ENCODE measurements at regions not wholly inside any gene's neighbourhood (a gene's known extent, or its start where the extent isn't known, plus 50 kb on each side); places are given as distances from the start of the nearest gene placed in this dataset.

- Histone ChIP-seq H3K27ac (ENCODE audit: low read depth in 1 of 2, low read length in 1 of 2) (peak overlapping the region in 1 of 2 donors; percentile 81), H3K36me3 (ENCODE audit: control insufficient read depth in 2 of 2, insufficient read depth in 2 of 2, low read length in 1 of 2) (no peaks in the 10 kb centered on the region), H3K9me3 (ENCODE audit: control insufficient read depth in 2 of 2, insufficient read depth in 1 of 2, low read length in 1 of 2) (no peaks in the 10 kb centered on the region), H3K4me3 (ENCODE audit: low read length in 2 of 2) (no peak overlapping the region), H3K27me3 (ENCODE audit: control insufficient read depth in 2 of 2, insufficient read depth in 1 of 2, low read length in 1 of 2) (no peaks in the 10 kb centered on the region), H3K4me1 (ENCODE audit: control insufficient read depth in 2 of 2, insufficient read depth in 2 of 2, low read length in 2 of 2) (peaks cover 23 to 31% of the 10 kb centered on the region in 2 donors)
- peak in 4 of 9 donors; percentile 21 to 59 (median 30) for DNase-seq (ENCODE audit: low read depth in 6 of 9, low spot score in 9 of 9)
- over 99% methylated on average over 2 of the region's 2 CpGs for WGBS
These were observed 383.6 kb downstream of the TTLL7 start for GRCh38 chr1:83615370-83615769.

GRCh38 chr1:83606416-83606955 lies 392.4 kb downstream of the TTLL7 start:
- 93% methylated on average over 4 of the region's 4 CpGs for WGBS
- no peak overlapping the region for H3K27ac ChIP-seq (ENCODE audit: low read depth in 1 of 2, low read length in 1 of 2)
- no peaks in the 10 kb centered on the region for H3K9me3 ChIP-seq (ENCODE audit: control insufficient read depth in 2 of 2, insufficient read depth in 1 of 2, low read length in 1 of 2)
- no peaks in the 10 kb centered on the region for H3K36me3 ChIP-seq (ENCODE audit: control insufficient read depth in 2 of 2, insufficient read depth in 2 of 2, low read length in 1 of 2)
- H3K27me3 ChIP-seq (ENCODE audit: control insufficient read depth in 2 of 2, insufficient read depth in 1 of 2, low read length in 1 of 2), result no peaks in the 10 kb centered on the region
- H3K4me3 ChIP-seq (ENCODE audit: low read length in 2 of 2), result no peak overlapping the region
- no peak for DNase-seq (ENCODE audit: low read depth in 6 of 9, low spot score in 9 of 9)
- H3K4me1 ChIP-seq (ENCODE audit: control insufficient read depth in 2 of 2, insufficient read depth in 2 of 2, low read length in 2 of 2), result no peaks in the 10 kb centered on the region

- Histone ChIP-seq H3K27ac (ENCODE audit: low read depth in 1 of 2, low read length in 1 of 2) (no peak overlapping the region), H3K4me3 (ENCODE audit: low read length in 2 of 2) (no peak overlapping the region), H3K36me3 (ENCODE audit: control insufficient read depth in 2 of 2, insufficient read depth in 2 of 2, low read length in 1 of 2) (no peaks in the 10 kb centered on the region), H3K9me3 (ENCODE audit: control insufficient read depth in 2 of 2, insufficient read depth in 1 of 2, low read length in 1 of 2) (peaks cover 0 to 4% of the 10 kb centered on the region in 2 donors), H3K27me3 (ENCODE audit: control insufficient read depth in 2 of 2, insufficient read depth in 1 of 2, low read length in 1 of 2) (no peaks in the 10 kb centered on the region), H3K4me1 (ENCODE audit: control insufficient read depth in 2 of 2, insufficient read depth in 2 of 2, low read length in 2 of 2) (peaks cover 0 to 11% of the 10 kb centered on the region in 2 donors)
- DNase-seq (ENCODE audit: low read depth in 6 of 9, low spot score in 9 of 9), result no peak
- 91% methylated on average over 1 of the region's 1 CpG for WGBS
These were observed 402.6 kb downstream of the TTLL7 start for GRCh38 chr1:83596331-83596730.

- WGBS, result 87% methylated on average over 1 of the region's 1 CpG
These were observed 405.9 kb downstream of the TTLL7 start for GRCh38 chr1:83593073-83593472.

DNA sequence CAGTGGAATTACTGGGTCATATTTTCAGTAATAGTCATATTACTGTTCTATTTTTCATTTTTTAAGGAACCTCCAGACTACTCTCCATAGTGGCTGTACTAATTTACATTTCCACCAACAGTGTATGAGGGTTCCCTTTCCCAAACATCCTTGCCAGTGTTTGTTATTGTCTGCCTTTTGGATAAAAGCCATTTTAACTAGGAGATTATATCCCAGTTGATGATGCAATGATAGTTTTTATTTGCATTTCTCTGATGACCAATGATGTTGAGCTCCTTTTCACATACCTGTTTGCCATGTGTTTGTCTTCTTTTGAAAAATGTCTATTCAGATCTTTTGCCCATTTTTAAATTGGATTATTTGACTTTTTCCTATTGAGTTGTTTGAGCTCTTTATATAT lies 410.8 kb downstream of the TTLL7 start:
- Histone ChIP-seq H3K4me1 (ENCODE audit: control insufficient read depth in 2 of 2, insufficient read depth in 2 of 2, low read length in 2 of 2) (peaks cover 0 to under 1% of the 10 kb centered on the region in 2 donors), H3K27ac (ENCODE audit: low read depth in 1 of 2, low read length in 1 of 2) (no peak overlapping the region), H3K9me3 (ENCODE audit: control insufficient read depth in 2 of 2, insufficient read depth in 1 of 2, low read length in 1 of 2) (peaks cover 0 to 5% of the 10 kb centered on the region in 2 donors), H3K36me3 (ENCODE audit: control insufficient read depth in 2 of 2, insufficient read depth in 2 of 2, low read length in 1 of 2) (no peaks in the 10 kb centered on the region), H3K4me3 (ENCODE audit: low read length in 2 of 2) (no peak overlapping the region), H3K27me3 (ENCODE audit: control insufficient read depth in 2 of 2, insufficient read depth in 1 of 2, low read length in 1 of 2) (no peaks in the 10 kb centered on the region)
- DNase-seq (ENCODE audit: low read depth in 6 of 9, low spot score in 9 of 9), result no peak

More at GRCh38 chr1:83593073-83593472, 405.9 kb downstream of the TTLL7 start:
- Histone ChIP-seq H3K27ac (ENCODE audit: low read depth in 1 of 2, low read length in 1 of 2) (no peak overlapping the region), H3K36me3 (ENCODE audit: control insufficient read depth in 2 of 2, insufficient read depth in 2 of 2, low read length in 1 of 2) (no peaks in the 10 kb centered on the region), H3K27me3 (ENCODE audit: control insufficient read depth in 2 of 2, insufficient read depth in 1 of 2, low read length in 1 of 2) (no peaks in the 10 kb centered on the region), H3K4me1 (ENCODE audit: control insufficient read depth in 2 of 2, insufficient read depth in 2 of 2, low read length in 2 of 2) (peaks cover 0 to 11% of the 10 kb centered on the region in 2 donors), H3K9me3 (ENCODE audit: control insufficient read depth in 2 of 2, insufficient read depth in 1 of 2, low read length in 1 of 2) (no peaks in the 10 kb centered on the region), H3K4me3 (ENCODE audit: low read length in 2 of 2) (no peak overlapping the region)
- DNase-seq (ENCODE audit: low read depth in 6 of 9, low spot score in 9 of 9), result peak in 4 of 9 donors; percentile 11 to 54 (median 18)

GRCh38 chr1:83583351-83584014 lies 415.4 kb downstream of the TTLL7 start:
- no peaks in the 10 kb centered on the region for H3K4me1 ChIP-seq (ENCODE audit: control insufficient read depth in 2 of 2, insufficient read depth in 2 of 2, low read length in 2 of 2)
- 91% methylated on average over 4 of the region's 4 CpGs for WGBS
- no peaks in the 10 kb centered on the region for H3K36me3 ChIP-seq (ENCODE audit: control insufficient read depth in 2 of 2, insufficient read depth in 2 of 2, low read length in 1 of 2)
- no peak overlapping the region for H3K4me3 ChIP-seq (ENCODE audit: low read length in 2 of 2)
- no peaks in the 10 kb centered on the region for H3K27me3 ChIP-seq (ENCODE audit: control insufficient read depth in 2 of 2, insufficient read depth in 1 of 2, low read length in 1 of 2)
- peaks cover 0 to 21% of the 10 kb centered on the region in 2 donors for H3K9me3 ChIP-seq (ENCODE audit: control insufficient read depth in 2 of 2, insufficient read depth in 1 of 2, low read length in 1 of 2)
- DNase-seq (ENCODE audit: low read depth in 6 of 9, low spot score in 9 of 9), result peak in 5 of 9 donors; percentile 9 to 55 (median 33)
- no peak overlapping the region for H3K27ac ChIP-seq (ENCODE audit: low read depth in 1 of 2, low read length in 1 of 2)

DNA sequence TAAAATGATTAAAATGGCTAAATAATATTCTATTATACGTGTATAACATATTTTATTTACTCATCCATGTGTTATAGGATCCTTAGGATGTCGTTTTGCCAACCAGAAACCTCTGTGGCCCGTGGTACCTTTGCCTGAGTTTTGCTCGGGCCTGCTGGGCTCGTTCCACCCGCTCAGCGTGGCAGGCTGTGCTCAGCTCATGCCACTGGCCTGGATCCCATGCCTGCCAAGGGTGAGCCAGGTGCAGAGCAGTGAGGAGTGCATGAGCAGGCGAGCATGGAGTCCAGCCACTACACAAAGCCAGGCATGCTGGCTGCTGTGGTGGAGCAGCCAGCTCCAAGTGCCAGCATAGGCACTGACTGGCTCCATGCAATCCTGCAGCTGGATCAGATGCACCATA lies 417.2 kb downstream of the TTLL7 start:
- Histone ChIP-seq H3K27ac (ENCODE audit: low read depth in 1 of 2, low read length in 1 of 2) (no peak overlapping the region), H3K4me3 (ENCODE audit: low read length in 2 of 2) (no peak overlapping the region), H3K27me3 (ENCODE audit: control insufficient read depth in 2 of 2, insufficient read depth in 1 of 2, low read length in 1 of 2) (no peaks in the 10 kb centered on the region), H3K36me3 (ENCODE audit: control insufficient read depth in 2 of 2, insufficient read depth in 2 of 2, low read length in 1 of 2) (no peaks in the 10 kb centered on the region), H3K4me1 (ENCODE audit: control insufficient read depth in 2 of 2, insufficient read depth in 2 of 2, low read length in 2 of 2) (no peaks in the 10 kb centered on the region), H3K9me3 (ENCODE audit: control insufficient read depth in 2 of 2, insufficient read depth in 1 of 2, low read length in 1 of 2) (peaks cover 0 to 21% of the 10 kb centered on the region in 2 donors)
- WGBS, result 97% methylated on average over 8 of the region's 8 CpGs
- no peak for DNase-seq (ENCODE audit: low read depth in 6 of 9, low spot score in 9 of 9)

DNA sequence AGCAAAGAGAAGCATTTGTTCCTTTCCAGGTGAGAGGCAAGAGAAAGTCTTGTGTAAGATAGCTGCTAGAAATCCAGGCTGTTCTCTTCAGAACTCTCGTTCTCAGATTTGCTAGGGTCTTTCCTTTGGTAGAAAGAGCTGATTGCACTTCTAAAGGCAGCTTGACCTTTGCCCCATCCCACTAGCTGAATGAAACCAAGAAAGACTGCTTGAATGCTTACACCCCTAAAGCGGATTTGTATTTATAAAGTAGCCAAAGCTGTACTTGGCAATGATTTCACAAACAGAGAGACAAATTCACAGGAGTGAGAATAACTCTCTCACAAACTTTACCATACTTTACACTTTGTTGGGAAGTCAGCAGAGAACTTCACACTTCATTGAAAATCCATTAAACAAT lies 424.1 kb downstream of the TTLL7 start:
- DNase-seq (ENCODE audit: low read depth in 6 of 9, low spot score in 9 of 9), result no peak
- Histone ChIP-seq H3K4me3 (ENCODE audit: low read length in 2 of 2) (no peak overlapping the region), H3K9me3 (ENCODE audit: control insufficient read depth in 2 of 2, insufficient read depth in 1 of 2, low read length in 1 of 2) (no peaks in the 10 kb centered on the region), H3K4me1 (ENCODE audit: control insufficient read depth in 2 of 2, insufficient read depth in 2 of 2, low read length in 2 of 2) (no peaks in the 10 kb centered on the region), H3K27ac (ENCODE audit: low read depth in 1 of 2, low read length in 1 of 2) (no peak overlapping the region), H3K27me3 (ENCODE audit: control insufficient read depth in 2 of 2, insufficient read depth in 1 of 2, low read length in 1 of 2) (no peaks in the 10 kb centered on the region), H3K36me3 (ENCODE audit: control insufficient read depth in 2 of 2, insufficient read depth in 2 of 2, low read length in 1 of 2) (no peaks in the 10 kb centered on the region)
- 96% methylated on average over 2 of the region's 2 CpGs for WGBS

- H3K36me3 ChIP-seq (ENCODE audit: control insufficient read depth in 2 of 2, insufficient read depth in 2 of 2, low read length in 1 of 2), result no peaks in the 10 kb centered on the region
- H3K27me3 ChIP-seq (ENCODE audit: control insufficient read depth in 2 of 2, insufficient read depth in 1 of 2, low read length in 1 of 2), result no peaks in the 10 kb centered on the region
- no peaks in the 10 kb centered on the region for H3K9me3 ChIP-seq (ENCODE audit: control insufficient read depth in 2 of 2, insufficient read depth in 1 of 2, low read length in 1 of 2)
- H3K27ac ChIP-seq (ENCODE audit: low read depth in 1 of 2, low read length in 1 of 2), result no peak overlapping the region
- no peaks in the 10 kb centered on the region for H3K4me1 ChIP-seq (ENCODE audit: control insufficient read depth in 2 of 2, insufficient read depth in 2 of 2, low read length in 2 of 2)
- WGBS, result 99% methylated on average over 2 of the region's 2 CpGs
- no peak overlapping the region for H3K4me3 ChIP-seq (ENCODE audit: low read length in 2 of 2)
- DNase-seq (ENCODE audit: low read depth in 6 of 9, low spot score in 9 of 9), result no peak
These were observed 425.2 kb downstream of the TTLL7 start for GRCh38 chr1:83573776-83574175.
